HG03196 (cell line): ENCODE measurements at regions not wholly inside any gene's neighbourhood (a gene's known extent, or its start where the extent isn't known, plus 50 kb on each side); places are given as distances from the start of the nearest gene placed in this dataset.
"Not testable (repeated sequence)": the region's sequence is repeated elsewhere in the genome, so short reads cannot be mapped to it uniquely, and the experiment has no call there.

Experiments used
- ATAC-seq: cut with Tn5 transposase; IDR thresholded peaks from one replicate; pipeline ENCODE4 v1.9.1; 2021; ENCODE audit not compliant: unreplicated experiment

DNA sequence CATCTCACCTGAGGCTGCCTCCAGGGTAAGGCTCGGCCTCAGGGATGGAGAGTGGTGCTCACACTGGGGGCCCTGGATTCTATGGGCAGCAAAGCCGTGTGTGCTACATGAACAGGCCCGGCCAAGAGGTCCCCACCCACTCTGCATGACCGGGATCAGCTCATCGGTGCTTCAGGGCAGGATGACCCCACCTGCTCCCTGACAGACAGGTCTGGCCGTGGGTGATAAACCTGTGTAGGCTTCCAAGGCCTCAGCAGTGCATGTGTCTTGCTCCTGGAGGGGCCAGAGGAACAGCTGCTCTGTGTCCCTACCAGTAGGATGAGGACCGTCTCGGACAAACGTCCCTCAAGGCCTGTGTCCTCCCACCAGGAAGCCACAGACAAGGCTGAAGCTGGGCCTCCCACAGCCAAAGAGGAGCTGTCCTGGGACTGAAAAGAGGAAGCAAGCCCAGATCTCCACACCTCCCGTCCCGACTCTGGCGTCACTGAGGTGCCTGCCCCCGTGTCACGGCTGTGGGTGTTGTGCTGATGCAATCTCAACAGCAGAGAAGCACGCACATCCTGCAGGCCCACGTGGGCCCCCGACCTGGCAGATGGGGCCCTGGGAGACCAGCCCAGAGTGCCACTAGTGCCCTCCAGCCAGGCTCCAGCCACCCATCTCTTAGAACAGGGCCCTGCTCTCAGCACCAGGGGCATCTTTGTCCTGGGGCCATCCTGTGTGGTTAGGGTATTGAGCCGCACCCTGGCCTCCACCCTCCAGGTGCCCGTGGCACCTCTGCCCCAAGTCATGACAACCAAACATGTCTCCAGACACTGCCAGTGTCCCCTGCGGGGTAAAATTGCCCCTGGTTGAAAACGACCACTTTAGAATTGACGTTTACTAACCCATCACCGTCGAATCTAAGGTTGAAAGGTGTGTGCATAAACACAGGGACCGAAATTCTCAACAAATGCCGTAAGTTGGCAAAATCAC, 5455.9 kb upstream of the TPTE start:
- ATAC-seq, result not testable (repeated sequence)

DNA sequence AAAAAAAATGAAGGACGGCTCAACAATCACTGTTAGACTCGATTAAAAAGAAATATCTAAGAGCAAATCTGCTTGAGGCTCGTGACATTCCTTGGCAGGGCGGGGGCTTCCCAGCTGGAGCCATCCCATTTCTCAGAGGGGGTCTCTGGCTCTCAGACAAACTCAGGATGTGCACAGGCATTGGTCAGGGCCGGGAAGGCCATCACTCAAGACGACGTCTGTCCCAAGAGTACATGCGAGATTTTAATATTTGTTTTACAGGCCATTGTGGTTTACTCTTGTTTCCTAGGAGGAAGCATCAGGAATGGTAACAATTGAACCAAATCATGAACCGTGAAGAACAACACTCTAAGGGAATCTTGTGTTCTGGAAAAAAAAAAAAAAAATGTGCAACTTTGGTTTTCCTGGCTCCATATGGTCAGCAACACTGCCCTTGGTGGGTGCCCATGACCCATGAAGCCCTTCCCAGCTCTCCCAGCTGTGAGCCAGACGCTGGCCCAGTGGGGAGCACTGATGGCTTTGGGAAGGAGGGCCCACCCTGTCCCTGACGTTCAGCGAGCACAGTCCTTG, 5454.6 kb upstream of the TPTE start:
- ATAC-seq, result not testable (repeated sequence)

DNA sequence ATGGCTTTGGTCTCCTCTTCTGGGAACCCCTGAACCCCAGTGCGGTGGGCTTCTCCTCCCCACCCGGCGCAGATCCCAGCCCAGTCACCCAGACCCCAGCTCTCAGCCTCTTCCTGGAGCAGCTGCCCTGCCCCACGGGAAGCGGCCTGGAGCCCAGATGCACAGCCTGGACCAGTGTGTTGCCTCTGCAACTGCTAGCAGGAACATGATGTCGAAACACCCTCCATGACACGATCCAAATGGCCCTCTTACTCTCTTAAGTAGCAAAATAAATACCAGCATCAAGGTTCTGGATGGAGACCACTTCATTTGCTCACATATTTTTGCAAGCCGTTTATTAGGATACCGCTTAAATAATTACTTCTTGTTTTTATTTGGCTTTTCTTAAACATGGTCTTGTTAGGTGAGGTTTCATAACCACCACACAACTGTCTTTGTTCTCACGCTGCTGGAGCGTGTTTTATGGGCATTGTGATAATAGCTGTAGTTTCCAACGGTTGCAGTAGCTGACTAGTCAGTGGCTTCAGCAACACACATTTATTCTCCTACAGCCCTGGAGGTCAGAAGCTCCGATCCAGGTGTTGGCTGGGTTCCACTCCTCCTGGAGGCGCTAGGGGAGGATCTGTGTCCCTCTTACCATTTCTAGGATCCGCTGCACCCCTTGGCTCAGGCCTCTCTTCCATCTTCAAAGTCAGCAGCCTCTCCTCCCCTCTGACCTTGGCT, 5453.9 kb upstream of the TPTE start:
- ATAC-seq, result not testable (repeated sequence)

DNA sequence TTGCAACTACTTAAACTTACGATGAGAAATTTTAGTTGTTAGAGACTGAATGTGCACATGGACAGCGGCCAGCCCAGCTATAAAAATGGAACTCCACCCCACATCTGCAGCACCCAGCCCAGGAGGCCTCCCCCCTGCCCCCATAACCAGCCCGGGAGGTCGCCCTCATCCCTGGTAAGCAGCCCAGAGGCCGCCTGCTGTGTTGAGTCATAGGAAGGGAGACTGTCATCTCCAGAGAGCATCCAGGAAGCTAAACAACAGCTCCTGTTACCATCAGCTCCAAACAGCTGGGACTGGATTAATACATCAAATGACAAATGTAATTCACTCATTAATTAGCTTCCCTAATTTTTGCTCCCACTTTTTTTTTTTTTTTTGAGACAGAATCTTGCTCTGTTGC, 5452.7 kb upstream of the TPTE start:
- ATAC-seq, result not testable (repeated sequence)

DNA sequence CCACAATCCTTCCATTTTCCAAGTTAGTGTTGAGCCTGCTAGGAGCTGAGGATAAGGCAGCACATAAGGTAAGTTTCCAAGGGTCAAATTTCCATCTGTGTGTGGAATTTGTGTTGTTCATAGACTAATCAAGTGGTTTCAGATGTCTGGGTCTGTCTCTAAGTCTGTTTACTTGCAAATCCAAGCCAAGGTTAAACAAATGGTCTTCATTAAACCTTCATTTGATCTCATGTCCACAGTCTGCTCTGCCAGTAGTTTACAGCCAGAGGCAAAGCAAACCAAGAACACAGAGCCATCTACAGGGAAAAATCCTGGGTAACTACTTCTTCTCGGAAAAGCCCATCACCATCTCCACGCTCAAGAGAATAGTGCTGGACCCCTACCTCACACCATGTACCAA, 5450.2 kb upstream of the TPTE start:
- ATAC-seq, result not testable (repeated sequence)

DNA sequence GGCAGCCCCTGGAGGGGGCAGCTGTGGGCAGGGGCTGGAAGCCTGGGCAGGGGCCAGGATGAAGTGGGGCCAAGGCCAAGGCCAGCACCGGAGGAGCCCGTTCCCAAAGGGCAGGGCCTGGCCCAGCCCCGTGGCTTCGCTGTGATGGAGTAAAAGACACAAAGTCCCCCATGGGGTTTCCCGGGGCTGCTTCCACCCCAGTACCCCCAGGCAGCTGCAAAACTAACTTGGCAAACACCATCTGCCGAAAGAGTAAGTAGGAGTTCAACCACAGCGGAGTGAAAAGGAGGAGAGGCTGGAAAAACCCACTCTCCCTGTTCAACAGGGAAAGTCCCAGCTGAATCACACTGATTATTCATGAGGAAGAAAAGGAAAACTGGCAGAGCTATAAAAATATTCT, 5444.5 kb upstream of the TPTE start:
- ATAC-seq, result not testable (repeated sequence)

DNA sequence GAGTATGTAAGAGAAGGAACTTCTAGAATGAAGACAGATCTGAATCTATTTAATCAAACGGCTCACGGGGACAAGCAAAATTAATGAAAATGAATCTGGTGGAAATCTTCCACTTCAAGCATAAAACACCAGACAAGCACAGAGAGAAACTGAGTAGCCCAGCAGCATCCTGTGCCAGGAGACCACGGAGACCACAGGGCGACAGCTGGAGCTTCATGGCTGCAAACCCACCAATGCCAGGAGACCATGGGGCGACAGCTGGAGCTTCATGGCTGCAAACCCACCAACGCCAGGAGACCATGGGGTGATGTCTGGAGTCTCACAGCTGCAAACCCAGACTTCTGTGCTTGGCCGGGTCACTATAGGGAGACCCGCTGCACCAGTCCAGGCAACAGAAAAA, 5442.0 kb upstream of the TPTE start:
- ATAC-seq, result not testable (repeated sequence)

DNA sequence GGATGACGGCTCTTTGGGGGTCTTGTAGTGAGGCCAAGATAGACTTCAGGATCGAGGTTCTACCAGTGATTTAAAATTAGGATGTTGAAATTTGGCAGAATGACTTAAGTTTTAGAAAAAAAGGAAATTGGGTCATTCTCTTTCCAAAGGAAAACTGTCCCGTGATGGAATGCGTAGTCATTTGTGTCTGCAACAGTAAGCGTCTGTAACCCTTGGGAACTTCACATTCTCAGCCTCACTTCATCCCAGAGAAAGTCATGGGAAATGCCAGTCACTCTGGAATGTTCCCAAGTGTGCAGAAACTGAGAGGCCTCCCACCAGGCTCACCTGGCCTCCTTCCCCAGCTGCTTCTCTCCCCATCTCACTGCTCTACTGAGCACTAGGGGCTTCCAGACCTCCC, 5441.4 kb upstream of the TPTE start:
- ATAC-seq, result not testable (repeated sequence)

DNA sequence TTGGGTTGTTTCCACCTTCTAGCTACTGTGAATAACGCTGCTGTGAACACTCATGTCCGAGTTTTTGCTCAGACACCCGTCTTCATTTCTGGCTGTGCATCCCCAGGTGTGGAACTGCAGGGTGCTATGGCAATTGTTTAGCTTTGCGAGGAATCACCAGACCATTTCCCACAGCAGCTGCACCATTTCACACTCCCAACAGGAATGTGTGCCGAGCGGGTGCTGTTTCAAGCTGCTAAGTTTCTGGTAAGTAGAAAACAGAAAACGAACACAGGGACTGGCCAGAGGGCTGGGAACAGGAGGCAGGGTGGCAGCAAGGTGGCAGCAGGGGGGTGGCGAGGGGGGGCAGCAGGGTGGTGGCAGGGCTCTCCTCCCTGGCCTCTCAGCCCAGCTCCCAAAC, 5437.1 kb upstream of the TPTE start:
- ATAC-seq, result not testable (repeated sequence)

DNA sequence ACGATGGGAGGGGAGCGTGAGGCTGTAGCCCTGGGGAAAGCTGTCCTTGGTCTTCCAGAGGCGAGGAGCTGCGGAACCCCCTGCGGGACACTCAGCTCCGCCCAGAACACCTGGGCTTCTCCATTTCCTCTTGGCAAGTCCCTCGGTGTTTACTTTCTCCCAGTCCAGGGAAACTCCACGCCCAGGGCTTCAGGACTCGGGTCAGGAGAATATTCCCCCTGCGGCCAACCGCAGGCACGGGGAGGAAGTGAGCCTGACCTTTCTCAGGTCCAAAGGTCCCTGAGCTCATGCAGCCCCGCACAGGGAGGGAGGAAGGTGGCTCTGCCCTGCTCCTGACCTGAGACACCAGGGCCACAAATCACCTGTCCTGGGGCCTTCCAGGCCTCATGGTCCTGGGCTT, 5435.9 kb upstream of the TPTE start:
- ATAC-seq, result not testable (repeated sequence)

DNA sequence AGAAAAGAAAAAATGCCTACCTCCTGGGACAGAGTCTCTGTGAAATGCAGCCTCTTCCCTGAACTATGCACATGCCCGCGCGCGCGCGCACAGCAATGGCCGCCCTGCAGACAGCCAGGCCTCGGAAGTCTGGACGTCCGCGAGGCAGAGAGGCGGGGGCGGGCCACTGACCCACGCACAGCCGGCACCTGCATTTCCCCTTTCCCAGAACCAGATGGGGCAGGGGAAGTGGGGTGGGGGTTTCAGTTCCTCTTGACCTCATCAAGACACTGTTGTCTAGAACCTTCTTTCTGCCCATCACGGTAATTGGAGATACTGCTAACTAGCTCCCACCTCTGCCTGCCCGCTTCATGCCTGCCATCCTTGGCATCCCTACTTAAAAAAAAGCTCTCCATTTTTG, 5435.0 kb upstream of the TPTE start:
- ATAC-seq, result not testable (repeated sequence)

DNA sequence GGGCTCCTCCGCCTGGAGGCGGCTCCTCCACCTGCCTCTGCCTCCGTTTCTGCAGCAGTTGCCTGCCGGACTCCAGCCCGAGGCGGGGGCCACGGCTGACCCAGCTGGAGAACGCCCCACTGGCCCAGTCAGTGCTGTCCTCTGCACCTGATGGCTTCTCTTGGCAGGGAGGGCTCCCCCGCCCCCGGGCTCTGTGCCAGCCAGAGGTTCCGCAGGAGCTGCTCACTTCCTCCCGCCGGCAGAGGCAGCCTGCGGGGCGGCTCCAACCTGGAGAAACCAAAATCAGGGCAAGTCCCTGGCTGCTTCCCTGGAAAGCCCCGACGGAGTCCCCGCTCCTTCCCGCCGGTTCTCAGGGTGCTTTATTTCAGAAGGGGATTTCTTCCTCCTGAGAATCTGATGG, 5432.6 kb upstream of the TPTE start:
- not testable (repeated sequence) for ATAC-seq

DNA sequence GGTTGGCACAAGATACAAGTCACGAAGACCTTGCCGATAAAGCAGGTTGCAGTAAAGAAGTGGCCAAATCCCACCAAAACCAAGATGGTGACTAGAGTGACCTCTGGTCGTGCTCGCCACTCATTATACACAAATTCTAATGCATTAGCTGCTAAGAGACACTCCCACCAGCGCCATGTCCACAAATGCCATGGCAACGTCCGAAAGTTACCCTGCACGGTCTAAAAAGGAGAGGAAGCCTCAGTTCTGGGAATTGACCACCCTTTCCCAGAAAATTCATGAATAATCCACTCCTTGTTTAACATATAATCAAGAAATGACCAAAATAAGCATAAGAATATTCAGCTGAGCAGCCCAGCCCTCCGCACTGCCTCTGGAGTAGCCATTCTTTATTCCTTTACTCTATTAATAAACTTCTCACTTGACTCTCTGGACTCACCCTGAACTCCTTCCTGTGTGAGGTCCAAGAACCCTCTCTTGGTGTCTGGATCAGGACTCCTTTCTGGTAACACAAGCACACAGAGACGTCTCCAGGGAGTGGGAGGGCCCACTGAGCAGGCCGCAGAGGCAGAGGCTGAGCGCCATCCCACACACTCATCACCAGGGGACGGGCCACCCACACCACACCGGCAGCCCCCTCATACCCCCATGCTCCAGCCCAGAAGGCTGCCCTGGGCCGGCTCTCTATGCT, 5431.8 kb upstream of the TPTE start:
- not testable (repeated sequence) for ATAC-seq

DNA sequence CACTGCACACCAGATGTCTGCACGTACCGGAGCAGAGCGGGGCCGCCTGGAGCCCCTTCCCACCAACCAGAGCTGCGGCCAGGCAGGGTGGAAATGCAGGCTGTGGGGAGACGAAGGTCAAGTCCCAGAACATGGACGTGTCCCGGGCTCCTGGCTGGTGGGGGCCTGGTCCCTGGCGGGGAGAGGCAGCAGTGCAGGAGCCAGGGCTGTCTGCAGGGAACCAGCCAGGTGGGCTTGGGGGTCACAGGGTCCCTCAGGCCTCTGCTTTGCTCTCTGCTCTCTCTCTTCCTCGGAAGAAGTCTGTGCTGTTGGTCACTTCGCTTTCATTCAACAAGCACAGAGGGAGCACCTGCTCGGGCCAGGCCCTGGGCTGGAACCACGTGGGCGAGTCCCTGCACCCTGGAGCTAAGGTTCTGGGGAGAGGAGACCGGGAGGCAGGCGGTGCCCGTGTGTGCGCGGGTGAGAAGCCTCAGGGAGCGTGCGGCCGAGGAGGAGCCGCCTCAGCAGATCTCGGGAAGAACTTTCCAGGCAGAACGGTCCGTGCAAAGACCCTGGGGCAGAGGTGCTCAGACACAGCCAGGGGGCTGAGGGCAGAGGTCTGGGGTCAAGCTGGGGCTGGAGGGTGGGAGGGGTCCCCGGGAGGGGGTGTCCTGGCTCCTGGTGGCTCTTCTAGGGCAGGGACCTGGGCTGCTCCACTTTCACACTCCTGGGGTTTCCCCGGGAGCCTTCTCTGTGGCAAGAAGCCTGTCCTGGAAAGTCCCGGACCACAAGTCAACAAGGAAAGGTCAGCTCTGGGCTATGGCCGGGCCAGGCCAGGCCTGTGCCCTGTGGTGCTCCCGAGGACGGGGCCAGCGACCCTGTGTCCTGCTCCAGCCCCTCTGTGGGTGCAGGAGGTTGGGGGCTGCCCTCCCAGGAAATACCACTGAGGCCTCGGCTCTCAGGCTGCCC, 5431.0 kb upstream of the TPTE start:
- ATAC-seq, result not testable (repeated sequence)

DNA sequence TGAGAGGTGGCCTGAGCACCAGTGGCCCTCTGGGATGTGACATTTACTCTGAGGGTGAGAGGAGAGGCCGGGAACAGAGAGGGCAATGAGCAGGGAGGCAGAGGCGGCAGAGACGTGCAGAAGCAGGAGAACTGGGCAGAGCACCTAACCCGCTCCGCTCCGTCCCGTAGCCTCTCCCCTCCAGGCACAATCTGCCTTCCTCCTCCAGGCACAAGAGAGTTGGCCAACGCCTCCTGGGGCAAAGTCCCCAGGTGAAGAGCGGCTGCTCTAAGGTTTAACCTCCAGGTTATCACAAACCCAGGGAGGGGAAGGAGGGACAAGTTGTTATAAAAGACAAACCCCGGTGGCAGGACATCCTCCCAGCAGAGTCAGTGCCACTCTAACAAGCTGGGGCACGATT, 5430.1 kb upstream of the TPTE start:
- ATAC-seq, result not testable (repeated sequence)

DNA sequence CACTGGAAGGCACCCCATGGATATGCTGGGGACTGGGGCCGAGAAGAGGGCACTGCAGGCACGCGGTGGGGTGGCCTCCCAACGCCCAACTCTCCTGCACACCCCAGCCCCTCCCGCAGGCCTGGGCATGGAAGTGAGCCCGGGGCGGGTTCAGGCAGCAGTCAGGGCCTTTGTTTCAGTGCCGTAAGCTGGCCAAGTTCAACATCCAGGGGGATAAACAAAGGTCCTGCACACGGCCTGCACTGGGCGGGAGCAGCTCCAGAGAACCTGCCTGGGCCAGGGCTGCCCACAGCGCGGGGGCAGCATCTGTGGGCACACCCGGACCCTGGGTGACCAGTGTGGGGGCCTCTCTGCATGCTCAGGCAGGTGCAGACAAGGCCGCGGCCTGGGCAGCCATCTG, 5425.8 kb upstream of the TPTE start:
- not testable (repeated sequence) for ATAC-seq

DNA sequence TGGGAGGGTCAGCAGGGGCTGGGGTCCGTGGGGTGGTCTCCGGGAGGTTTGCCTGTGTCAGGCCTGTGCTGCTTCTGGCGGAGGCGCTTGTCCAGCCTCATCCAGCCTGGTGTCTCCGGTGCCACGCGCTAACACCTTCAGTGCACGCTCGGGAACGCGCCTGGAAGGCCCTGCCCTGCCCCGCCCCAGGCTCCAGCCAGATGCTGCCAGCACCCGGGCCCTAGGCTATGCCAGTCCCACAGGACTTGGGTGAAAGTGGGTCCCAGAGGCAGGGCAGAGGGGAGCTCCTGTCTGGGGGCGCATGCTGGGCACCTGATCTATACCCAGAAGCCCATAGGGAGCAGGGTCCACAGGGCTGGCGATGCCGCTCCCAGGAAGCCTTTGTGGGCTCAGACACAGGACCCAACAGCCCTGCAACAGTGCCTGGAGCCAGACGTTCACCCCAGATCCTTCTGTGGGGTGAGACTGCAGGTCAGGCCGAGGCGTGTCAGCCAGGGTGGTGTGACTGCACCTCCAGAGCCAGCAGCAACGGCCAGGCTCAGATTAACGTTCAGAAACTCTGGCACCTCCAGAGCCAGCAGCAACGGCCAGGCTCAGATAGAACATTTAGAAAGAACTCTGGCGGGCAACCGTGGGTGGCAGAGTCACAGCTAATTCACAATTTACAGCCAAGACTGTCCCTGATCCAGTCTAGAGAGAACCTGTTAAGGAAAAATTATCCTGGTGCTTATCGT, 5423.2 kb upstream of the TPTE start:
- ATAC-seq, result not testable (repeated sequence)

DNA sequence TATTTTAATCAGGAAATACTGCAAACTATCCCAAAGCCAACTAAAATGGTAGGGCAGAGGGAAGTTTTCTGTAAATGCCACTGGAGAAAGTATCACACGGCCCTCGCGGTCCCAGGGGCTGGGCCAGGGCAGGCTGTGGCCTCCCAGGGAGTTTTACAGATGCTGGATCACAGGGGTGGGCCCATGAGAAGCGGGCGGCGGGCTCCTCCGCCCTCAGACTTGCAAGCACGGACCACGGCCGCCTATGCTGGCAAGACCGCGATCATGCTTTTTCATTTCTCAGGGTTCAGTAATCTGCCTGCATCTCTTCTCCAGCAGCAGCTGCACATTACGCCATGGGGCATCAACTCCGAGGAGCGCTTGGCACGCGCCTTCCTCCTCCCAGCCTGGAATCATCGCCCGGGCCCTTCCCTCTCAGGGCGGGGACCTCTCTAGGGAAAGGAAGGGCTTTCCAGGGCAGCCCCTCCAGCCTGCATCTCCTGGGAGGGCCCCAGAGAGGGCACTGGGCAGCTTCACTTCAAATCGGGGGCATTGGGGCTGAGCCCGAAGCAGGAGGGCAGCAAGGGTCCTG, 5420.7 kb upstream of the TPTE start:
- ATAC-seq, result not testable (repeated sequence)

DNA sequence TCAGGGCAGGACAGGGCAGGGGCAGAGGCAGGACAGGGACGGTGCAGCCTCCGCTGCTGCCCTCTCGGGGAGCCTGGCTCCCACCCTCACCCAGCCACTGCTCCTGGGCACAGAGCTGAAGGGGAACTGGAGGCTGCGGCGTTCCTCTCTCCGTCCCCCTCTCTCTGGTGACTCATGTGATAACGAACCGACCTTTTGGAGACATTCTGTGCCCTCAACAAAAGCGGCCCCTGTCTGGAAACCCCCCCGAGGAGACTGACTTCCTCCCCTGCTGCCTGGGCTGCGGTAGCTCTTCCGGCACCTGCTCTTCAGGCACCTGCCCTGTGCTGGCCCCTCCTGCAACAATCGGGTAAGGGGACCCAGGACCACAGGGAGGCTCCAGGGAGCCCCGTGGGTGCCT, 5419.6 kb upstream of the TPTE start:
- peak; percentile 56 for ATAC-seq
